SK-N-SH treated with all-trans-retinoic acid at 6 μM for 48 hours (cell line): ENCODE measurements at regions not wholly inside any gene's neighbourhood (a gene's known extent, or its start where the extent isn't known, plus 50 kb on each side); places are given as distances from the start of the nearest gene placed in this dataset.

Source experiments
- BACH2 ChIP-seq: fragments of 250-450 bp; sonication (Bioruptor Pico); IDR thresholded peaks from 2 replicates; pipeline ENCODE4 v1.9.0; 2021; ENCODE audit warnings: mild to moderate bottlenecking, borderline replicate concordance
- CSDC2 ChIP-seq: fragments of 250-450 bp; sonication (Bioruptor Pico); IDR thresholded peaks from 2 replicates; pipeline ENCODE4 v1.5.0; 2020; ENCODE audit warnings: mild to moderate bottlenecking, moderate library complexity
- ESRRG ChIP-seq: fragments of 250-450 bp; sonication (Bioruptor Pico); IDR thresholded peaks from 2 replicates; pipeline ENCODE4 v1.6.1; 2021; ENCODE audit warnings: mild to moderate bottlenecking
- GLIS3 ChIP-seq: fragments of 250-450 bp; sonication (Bioruptor Pico); IDR thresholded peaks from 2 replicates; pipeline ENCODE4 v1.5.0; 2020; ENCODE audit warnings: mild to moderate bottlenecking, moderate library complexity
- ISL1 ChIP-seq: fragments of 250-450 bp; sonication (Bioruptor Pico); IDR thresholded peaks from 2 replicates; pipeline ENCODE4 v2.1.2; 2022; ENCODE audit warnings: mild to moderate bottlenecking, moderate library complexity
- SNAI2 ChIP-seq: fragments of 250-450 bp; sonication (Bioruptor Pico); IDR thresholded peaks from 2 replicates; pipeline ENCODE4 v1.5.0; 2020; ENCODE audit warnings: mild to moderate bottlenecking, moderate library complexity
- TCF4 ChIP-seq: fragments of 250-450 bp; sonication (Bioruptor Pico); IDR thresholded peaks from 2 replicates; pipeline ENCODE4 v1.8.0; 2021; ENCODE audit warnings: mild to moderate bottlenecking, moderate library complexity, borderline replicate concordance
- TOX ChIP-seq: fragments of 250-450 bp; sonication (Bioruptor Pico); IDR thresholded peaks from 2 replicates; pipeline ENCODE4 v1.8.0; 2021; ENCODE audit warnings: mild to moderate bottlenecking, moderate library complexity, borderline replicate concordance
- ZC3H10 ChIP-seq: fragments of 250-450 bp; sonication (Bioruptor Pico); IDR thresholded peaks from 2 replicates; pipeline ENCODE4 v1.5.1; 2021; ENCODE audit warnings: mild to moderate bottlenecking, moderate library complexity
- ZFP30 ChIP-seq: fragments of 450-650 bp; formaldehyde crosslinking; IDR thresholded peaks from 2 replicates; pipeline ENCODE4 v1.5.0; 2022; ENCODE audit warnings: mild to moderate bottlenecking, moderate library complexity
- ZNF8 ChIP-seq: fragments of 450-650 bp; formaldehyde crosslinking; IDR thresholded peaks from 2 replicates; pipeline ENCODE4 v1.5.0; 2020; ENCODE audit warnings: mild to moderate bottlenecking, moderate library complexity
- TF ChIP-seq, protein P1 (sequence below): fragments of 250-450 bp; sonication (Bioruptor Pico); IDR thresholded peaks from 2 replicates; pipeline ENCODE4 v1.8.0; 2020; ENCODE audit warnings: mild to moderate bottlenecking, moderate library complexity, borderline replicate concordance
- TF ChIP-seq, protein P2 (sequence below): fragments of 250-450 bp; sonication (Bioruptor Pico); IDR thresholded peaks from 2 replicates; pipeline ENCODE4 v1.5.1; 2020; ENCODE audit warnings: low read depth, mild to moderate bottlenecking, moderate library complexity
- TF ChIP-seq, protein P3 (sequence below): fragments of 250-450 bp; sonication (Bioruptor Pico); IDR thresholded peaks from 2 replicates; pipeline ENCODE4 v1.5.0; 2020; ENCODE audit warnings: mild to moderate bottlenecking, moderate library complexity

DNA sequence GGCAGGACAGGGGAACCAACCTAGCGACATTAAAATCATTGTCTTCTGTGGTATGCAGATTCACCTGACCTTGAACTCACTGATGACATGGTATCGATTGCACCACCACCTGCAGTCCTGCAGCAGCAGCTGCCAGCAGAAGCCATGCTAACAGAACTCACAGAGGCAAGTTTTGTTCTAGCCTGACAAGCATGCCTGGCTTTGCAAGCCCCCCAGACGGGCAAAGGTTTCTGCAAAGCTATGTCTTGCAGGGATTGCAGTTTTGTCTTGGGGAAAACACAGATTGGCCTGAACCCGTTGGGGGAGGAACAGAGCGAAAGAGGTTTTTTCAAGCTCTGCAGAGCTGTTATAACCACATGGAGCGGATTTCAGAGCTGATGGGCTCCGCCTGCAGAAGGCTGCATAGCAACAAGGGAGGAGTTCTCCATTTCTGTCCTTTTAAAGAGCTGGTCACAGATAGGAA is 221.0 kb downstream of the HIPK3 start:
- TF ChIP-seq ISL1: no peak
- no peak for TF ChIP-seq ESRRG (CRISPR knock-in tag)
- TF ChIP-seq GLIS3: no peak
- no peak for TF ChIP-seq ZC3H10 (CRISPR knock-in tag)
- no peak for TF ChIP-seq BACH2 (CRISPR knock-in tag)
- no peak for TF ChIP-seq SNAI2 (CRISPR knock-in tag)
- no peak for TF ChIP-seq TCF4 (CRISPR knock-in tag)
- TF ChIP-seq, protein P1, sequence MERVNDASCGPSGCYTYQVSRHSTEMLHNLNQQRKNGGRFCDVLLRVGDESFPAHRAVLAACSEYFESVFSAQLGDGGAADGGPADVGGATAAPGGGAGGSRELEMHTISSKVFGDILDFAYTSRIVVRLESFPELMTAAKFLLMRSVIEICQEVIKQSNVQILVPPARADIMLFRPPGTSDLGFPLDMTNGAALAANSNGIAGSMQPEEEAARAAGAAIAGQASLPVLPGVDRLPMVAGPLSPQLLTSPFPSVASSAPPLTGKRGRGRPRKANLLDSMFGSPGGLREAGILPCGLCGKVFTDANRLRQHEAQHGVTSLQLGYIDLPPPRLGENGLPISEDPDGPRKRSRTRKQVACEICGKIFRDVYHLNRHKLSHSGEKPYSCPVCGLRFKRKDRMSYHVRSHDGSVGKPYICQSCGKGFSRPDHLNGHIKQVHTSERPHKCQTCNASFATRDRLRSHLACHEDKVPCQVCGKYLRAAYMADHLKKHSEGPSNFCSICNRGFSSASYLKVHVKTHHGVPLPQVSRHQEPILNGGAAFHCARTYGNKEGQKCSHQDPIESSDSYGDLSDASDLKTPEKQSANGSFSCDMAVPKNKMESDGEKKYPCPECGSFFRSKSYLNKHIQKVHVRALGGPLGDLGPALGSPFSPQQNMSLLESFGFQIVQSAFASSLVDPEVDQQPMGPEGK (CRISPR knock-in tag): no peak
- TF ChIP-seq, protein P2, sequence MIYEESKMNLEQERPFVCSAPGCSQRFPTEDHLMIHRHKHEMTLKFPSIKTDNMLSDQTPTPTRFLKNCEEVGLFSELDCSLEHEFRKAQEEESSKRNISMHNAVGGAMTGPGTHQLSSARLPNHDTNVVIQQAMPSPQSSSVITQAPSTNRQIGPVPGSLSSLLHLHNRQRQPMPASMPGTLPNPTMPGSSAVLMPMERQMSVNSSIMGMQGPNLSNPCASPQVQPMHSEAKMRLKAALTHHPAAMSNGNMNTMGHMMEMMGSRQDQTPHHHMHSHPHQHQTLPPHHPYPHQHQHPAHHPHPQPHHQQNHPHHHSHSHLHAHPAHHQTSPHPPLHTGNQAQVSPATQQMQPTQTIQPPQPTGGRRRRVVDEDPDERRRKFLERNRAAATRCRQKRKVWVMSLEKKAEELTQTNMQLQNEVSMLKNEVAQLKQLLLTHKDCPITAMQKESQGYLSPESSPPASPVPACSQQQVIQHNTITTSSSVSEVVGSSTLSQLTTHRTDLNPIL (CRISPR knock-in tag): no peak
- no peak for TF ChIP-seq CSDC2
- TF ChIP-seq, protein P3, sequence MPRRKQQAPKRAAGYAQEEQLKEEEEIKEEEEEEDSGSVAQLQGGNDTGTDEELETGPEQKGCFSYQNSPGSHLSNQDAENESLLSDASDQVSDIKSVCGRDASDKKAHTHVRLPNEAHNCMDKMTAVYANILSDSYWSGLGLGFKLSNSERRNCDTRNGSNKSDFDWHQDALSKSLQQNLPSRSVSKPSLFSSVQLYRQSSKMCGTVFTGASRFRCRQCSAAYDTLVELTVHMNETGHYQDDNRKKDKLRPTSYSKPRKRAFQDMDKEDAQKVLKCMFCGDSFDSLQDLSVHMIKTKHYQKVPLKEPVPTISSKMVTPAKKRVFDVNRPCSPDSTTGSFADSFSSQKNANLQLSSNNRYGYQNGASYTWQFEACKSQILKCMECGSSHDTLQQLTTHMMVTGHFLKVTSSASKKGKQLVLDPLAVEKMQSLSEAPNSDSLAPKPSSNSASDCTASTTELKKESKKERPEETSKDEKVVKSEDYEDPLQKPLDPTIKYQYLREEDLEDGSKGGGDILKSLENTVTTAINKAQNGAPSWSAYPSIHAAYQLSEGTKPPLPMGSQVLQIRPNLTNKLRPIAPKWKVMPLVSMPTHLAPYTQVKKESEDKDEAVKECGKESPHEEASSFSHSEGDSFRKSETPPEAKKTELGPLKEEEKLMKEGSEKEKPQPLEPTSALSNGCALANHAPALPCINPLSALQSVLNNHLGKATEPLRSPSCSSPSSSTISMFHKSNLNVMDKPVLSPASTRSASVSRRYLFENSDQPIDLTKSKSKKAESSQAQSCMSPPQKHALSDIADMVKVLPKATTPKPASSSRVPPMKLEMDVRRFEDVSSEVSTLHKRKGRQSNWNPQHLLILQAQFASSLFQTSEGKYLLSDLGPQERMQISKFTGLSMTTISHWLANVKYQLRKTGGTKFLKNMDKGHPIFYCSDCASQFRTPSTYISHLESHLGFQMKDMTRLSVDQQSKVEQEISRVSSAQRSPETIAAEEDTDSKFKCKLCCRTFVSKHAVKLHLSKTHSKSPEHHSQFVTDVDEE: no peak
- no peak for TF ChIP-seq TOX (CRISPR knock-in tag)
- no peak for TF ChIP-seq ZFP30
- TF ChIP-seq ZNF8 (CRISPR knock-in tag): no peak
